ENCODE measurements at regions not wholly inside any gene's neighbourhood (a gene's known extent, or its start where the extent isn't known, plus 50 kb on each side); places are given as distances from the start of the nearest gene placed in this dataset.

GRCh38 chr3:72481542-72481941 is 366.7 kb downstream of the SHQ1 start:
- Histone ChIP-seq H3K9me3 (ENCODE audit: control insufficient read depth in 2 of 2, low read length in 2 of 2) (no peaks in the 10 kb centered on the region), H3K4me1 (ENCODE audit: control insufficient read depth, insufficient read depth, low read length, poor library complexity, severe bottlenecking) (peaks cover 12% of the 10 kb centered on the region), H3K4me3 (ENCODE audit: low read depth, low read length) (no peak overlapping the region), H3K27ac (ENCODE audit: insufficient read depth, low read length, poor library complexity, severe bottlenecking) (no peak overlapping the region), H3K36me3 (ENCODE audit: control insufficient read depth, insufficient read depth, low read length) (no peaks in the 10 kb centered on the region), H3K27me3 (ENCODE audit: control insufficient read depth, insufficient read depth, low read length) (no peaks in the 10 kb centered on the region)
- Mint-ChIP-seq H3K36me3 (no peaks in the 10 kb centered on the region), H3K27me3 (no peaks in the 10 kb centered on the region), H3K27ac (peak overlapping the region in 1 of 3 donors; percentile 49), H3K4me3 (peak overlapping the region in 1 of 4 donors; percentile 50), H3K9me3 (peaks cover 0 to 1% (median 0%) of the 10 kb centered on the region in 7 donors), H3K4me1 (peaks cover 6 to 15% (median 10%) of the 10 kb centered on the region in 4 donors)
- no peak for ATAC-seq (ENCODE audit: low read depth in 2 of 2)
- no peak for DNase-seq

DNA sequence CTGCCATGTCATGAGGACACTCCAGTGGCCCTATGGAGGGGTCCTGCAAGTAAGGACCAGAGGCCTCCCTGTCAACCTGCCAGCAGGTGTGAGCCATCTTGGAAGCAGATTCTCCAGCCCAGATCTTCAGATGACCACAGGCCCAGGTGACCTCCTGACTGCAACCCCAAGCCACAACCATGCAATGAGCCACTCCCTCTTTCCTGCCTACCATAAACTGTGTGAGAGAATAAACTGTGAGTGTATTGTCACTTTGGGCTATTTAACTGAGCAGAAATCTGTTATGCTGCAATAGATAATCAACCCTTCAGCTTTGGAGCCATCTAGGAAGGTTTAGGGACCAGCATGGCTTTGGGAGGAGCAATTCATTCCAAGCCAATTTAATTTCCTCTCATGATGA is 367.9 kb downstream of the SHQ1 start:
- Histone ChIP-seq H3K27ac (ENCODE audit: insufficient read depth, low read length, poor library complexity, severe bottlenecking) (no peak overlapping the region), H3K9me3 (ENCODE audit: control insufficient read depth in 2 of 2, low read length in 2 of 2) (no peaks in the 10 kb centered on the region), H3K36me3 (ENCODE audit: control insufficient read depth, insufficient read depth, low read length) (no peaks in the 10 kb centered on the region), H3K27me3 (ENCODE audit: control insufficient read depth, insufficient read depth, low read length) (no peaks in the 10 kb centered on the region), H3K4me1 (ENCODE audit: control insufficient read depth, insufficient read depth, low read length, poor library complexity, severe bottlenecking) (peaks cover 12% of the 10 kb centered on the region), H3K4me3 (ENCODE audit: low read depth, low read length) (no peak overlapping the region)
- Mint-ChIP-seq H3K36me3 (no peaks in the 10 kb centered on the region), H3K27ac (no peak overlapping the region), H3K9me3 (peaks cover 0 to 1% (median 0%) of the 10 kb centered on the region in 7 donors), H3K4me3 (no peak overlapping the region), H3K4me1 (peaks cover 6 to 15% (median 10%) of the 10 kb centered on the region in 4 donors), H3K27me3 (no peaks in the 10 kb centered on the region)
- DNase-seq: no peak
- no peak for ATAC-seq (ENCODE audit: low read depth in 2 of 2)

DNA sequence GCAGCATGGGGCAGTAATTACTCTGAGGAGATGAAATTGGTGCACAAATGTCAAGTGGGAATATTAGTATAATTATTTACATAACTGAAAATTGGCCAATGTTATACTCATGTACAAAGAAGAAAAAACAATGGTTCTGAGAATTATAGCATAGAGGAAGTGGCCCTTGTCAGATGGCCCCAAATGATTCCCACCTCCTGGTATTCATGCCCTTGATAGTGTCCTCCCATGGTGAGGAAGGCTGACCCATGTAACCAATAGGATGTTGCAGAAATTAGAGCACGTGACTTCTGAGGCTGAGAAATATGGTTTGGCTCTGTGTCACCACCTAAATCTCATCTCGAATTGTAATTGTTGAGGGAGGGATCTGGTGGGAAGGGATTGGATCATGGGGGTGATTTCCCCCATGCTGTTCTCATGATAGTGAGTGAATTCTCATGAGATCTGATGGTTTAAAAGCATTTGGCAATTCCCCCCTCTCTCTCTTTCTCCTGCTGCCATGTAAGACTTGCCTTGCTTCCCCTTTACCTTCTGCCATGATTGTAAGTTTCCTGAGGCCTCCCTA is 368.5 kb downstream of the SHQ1 start:
- ATAC-seq (ENCODE audit: low read depth in 2 of 2) (no peak), DNase-seq (no peak)
- Histone ChIP-seq H3K9me3 (ENCODE audit: control insufficient read depth in 2 of 2, low read length in 2 of 2) (no peaks in the 10 kb centered on the region), H3K4me3 (ENCODE audit: low read depth, low read length) (no peak overlapping the region), H3K4me1 (ENCODE audit: control insufficient read depth, insufficient read depth, low read length, poor library complexity, severe bottlenecking) (peaks cover 12% of the 10 kb centered on the region), H3K36me3 (ENCODE audit: control insufficient read depth, insufficient read depth, low read length) (no peaks in the 10 kb centered on the region), H3K27me3 (ENCODE audit: control insufficient read depth, insufficient read depth, low read length) (no peaks in the 10 kb centered on the region), H3K27ac (ENCODE audit: insufficient read depth, low read length, poor library complexity, severe bottlenecking) (no peak overlapping the region)
- Mint-ChIP-seq H3K9me3 (peaks cover 0 to 1% (median 0%) of the 10 kb centered on the region in 7 donors), H3K27ac (no peak overlapping the region), H3K36me3 (no peaks in the 10 kb centered on the region), H3K4me1 (peaks cover 6 to 18% (median 10%) of the 10 kb centered on the region in 4 donors), H3K27me3 (no peaks in the 10 kb centered on the region), H3K4me3 (no peak overlapping the region)

GRCh38 chr3:72476139-72476483 is 372.1 kb downstream of the SHQ1 start:
- Histone ChIP-seq H3K4me1 (ENCODE audit: control insufficient read depth, insufficient read depth, low read length, poor library complexity, severe bottlenecking) (no peaks in the 10 kb centered on the region), H3K27ac (ENCODE audit: insufficient read depth, low read length, poor library complexity, severe bottlenecking) (no peak overlapping the region), H3K9me3 (ENCODE audit: control insufficient read depth in 2 of 2, low read length in 2 of 2) (no peaks in the 10 kb centered on the region), H3K27me3 (ENCODE audit: control insufficient read depth, insufficient read depth, low read length) (no peaks in the 10 kb centered on the region), H3K36me3 (ENCODE audit: control insufficient read depth, insufficient read depth, low read length) (no peaks in the 10 kb centered on the region), H3K4me3 (ENCODE audit: low read depth, low read length) (no peak overlapping the region)
- ATAC-seq (ENCODE audit: low read depth in 2 of 2) (no peak), DNase-seq (no peak)
- Mint-ChIP-seq H3K36me3 (no peaks in the 10 kb centered on the region), H3K27ac (no peak overlapping the region), H3K27me3 (peaks cover 4% of the 10 kb centered on the region), H3K4me1 (peaks cover 0 to 7% (median 1%) of the 10 kb centered on the region in 4 donors), H3K4me3 (no peak overlapping the region), H3K9me3 (peaks cover 0 to 1% (median 0%) of the 10 kb centered on the region in 7 donors)

DNA sequence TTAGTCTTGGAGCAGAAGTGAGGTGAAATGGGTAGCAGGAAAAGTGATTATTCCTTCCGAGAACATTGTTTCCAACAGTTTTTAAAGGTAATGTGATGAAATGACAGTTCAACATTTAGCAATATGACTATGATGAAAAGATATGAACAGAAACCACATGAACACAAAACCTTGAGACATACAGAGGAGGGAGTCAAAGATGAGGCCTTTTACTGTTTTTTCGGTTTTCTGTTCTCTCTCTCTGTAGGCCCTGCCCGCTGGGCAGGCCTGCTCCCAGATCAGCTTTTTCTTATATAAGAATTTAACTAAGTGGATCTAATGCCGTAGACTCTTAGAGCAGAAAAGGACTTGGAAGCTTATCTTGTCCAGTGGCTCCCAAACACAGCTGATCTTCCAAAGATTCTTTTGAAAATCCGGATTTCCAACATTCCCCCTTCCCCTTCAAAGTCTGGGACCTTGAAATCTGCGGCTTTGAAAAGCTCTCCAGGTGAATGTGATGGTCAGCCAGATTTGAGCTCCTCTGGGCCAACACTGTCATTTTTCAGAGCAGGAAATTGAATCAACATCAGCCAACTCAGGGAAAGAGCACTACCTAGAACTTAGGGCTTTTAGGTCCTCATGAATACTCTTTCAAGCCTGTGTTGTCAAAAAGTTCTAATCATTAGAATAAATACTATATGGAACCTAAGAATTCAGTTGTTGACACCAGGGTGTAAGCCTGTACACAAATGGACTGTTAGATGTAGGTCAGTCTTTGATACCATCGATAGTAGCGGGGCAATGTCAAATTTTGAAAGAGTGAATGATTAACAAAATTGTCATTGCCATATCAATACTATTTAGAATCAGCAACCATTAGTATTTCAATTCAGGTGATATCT is 372.7 kb downstream of the SHQ1 start:
- Histone ChIP-seq H3K4me1 (ENCODE audit: control insufficient read depth, insufficient read depth, low read length, poor library complexity, severe bottlenecking) (no peaks in the 10 kb centered on the region), H3K9me3 (ENCODE audit: control insufficient read depth in 2 of 2, low read length in 2 of 2) (no peaks in the 10 kb centered on the region), H3K27ac (ENCODE audit: insufficient read depth, low read length, poor library complexity, severe bottlenecking) (no peak overlapping the region), H3K4me3 (ENCODE audit: low read depth, low read length) (no peak overlapping the region), H3K36me3 (ENCODE audit: control insufficient read depth, insufficient read depth, low read length) (no peaks in the 10 kb centered on the region), H3K27me3 (ENCODE audit: control insufficient read depth, insufficient read depth, low read length) (no peaks in the 10 kb centered on the region)
- Mint-ChIP-seq H3K4me1 (peaks cover 0 to 4% (median 1%) of the 10 kb centered on the region in 4 donors), H3K36me3 (no peaks in the 10 kb centered on the region), H3K4me3 (no peak overlapping the region), H3K27ac (no peak overlapping the region), H3K27me3 (peaks cover 4% of the 10 kb centered on the region), H3K9me3 (peaks cover 0 to 1% (median 0%) of the 10 kb centered on the region in 7 donors)
- DNase-seq (peak in 1 of 3 donors; percentile 31), ATAC-seq (ENCODE audit: low read depth in 2 of 2) (no peak)

- H3K4me3 ChIP-seq (ENCODE audit: low read depth, low read length): no peak overlapping the region
- Mint-ChIP-seq H3K36me3 (no peaks in the 10 kb centered on the region), H3K27me3 (peaks cover 4% of the 10 kb centered on the region), H3K4me3 (no peak overlapping the region), H3K9me3 (peaks cover 0 to 1% (median 0%) of the 10 kb centered on the region in 7 donors), H3K4me1 (peaks cover 0 to 3% (median 1%) of the 10 kb centered on the region in 4 donors), H3K27ac (no peak overlapping the region)
- DNase-seq (peak in 1 of 3 donors; percentile 21), ATAC-seq (ENCODE audit: low read depth in 2 of 2) (no peak)
- no peaks in the 10 kb centered on the region for H3K36me3 ChIP-seq (ENCODE audit: control insufficient read depth, insufficient read depth, low read length)
- H3K27ac ChIP-seq (ENCODE audit: insufficient read depth, low read length, poor library complexity, severe bottlenecking): no peak overlapping the region
- H3K9me3 ChIP-seq (ENCODE audit: control insufficient read depth in 2 of 2, low read length in 2 of 2): no peaks in the 10 kb centered on the region
- H3K4me1 ChIP-seq (ENCODE audit: control insufficient read depth, insufficient read depth, low read length, poor library complexity, severe bottlenecking): no peaks in the 10 kb centered on the region
- H3K27me3 ChIP-seq (ENCODE audit: control insufficient read depth, insufficient read depth, low read length): no peaks in the 10 kb centered on the region
These were observed 373.5 kb downstream of the SHQ1 start for GRCh38 chr3:72474775-72475174.

GRCh38 chr3:72473156-72473555 is 375.1 kb downstream of the SHQ1 start:
- Mint-ChIP-seq H3K4me1 (peaks cover 0 to 3% (median 1%) of the 10 kb centered on the region in 4 donors), H3K27me3 (peaks cover 4% of the 10 kb centered on the region), H3K4me3 (no peak overlapping the region), H3K27ac (peak overlapping the region in 1 of 3 donors; percentile 76), H3K36me3 (no peaks in the 10 kb centered on the region), H3K9me3 (peaks cover 0 to 1% (median 0%) of the 10 kb centered on the region in 7 donors)
- ATAC-seq (ENCODE audit: low read depth in 2 of 2): no peak
- Histone ChIP-seq H3K27ac (ENCODE audit: insufficient read depth, low read length, poor library complexity, severe bottlenecking) (no peak overlapping the region), H3K9me3 (ENCODE audit: control insufficient read depth in 2 of 2, low read length in 2 of 2) (no peaks in the 10 kb centered on the region), H3K4me1 (ENCODE audit: control insufficient read depth, insufficient read depth, low read length, poor library complexity, severe bottlenecking) (no peaks in the 10 kb centered on the region), H3K4me3 (ENCODE audit: low read depth, low read length) (no peak overlapping the region), H3K27me3 (ENCODE audit: control insufficient read depth, insufficient read depth, low read length) (no peaks in the 10 kb centered on the region), H3K36me3 (ENCODE audit: control insufficient read depth, insufficient read depth, low read length) (no peaks in the 10 kb centered on the region)
- peak in 1 of 3 donors; percentile 43 for DNase-seq
